ENCODE measurements at regions not wholly inside any gene's neighbourhood (a gene's known extent, or its start where the extent isn't known, plus 50 kb on each side); places are given as distances from the start of the nearest gene placed in this dataset.

- TF ChIP-seq POLR2A (IDR thresholded peaks at IDR 0.05) = no peak
- TF ChIP-seq CTCF (IDR thresholded peaks at IDR 0.05) = no peak
These were observed 690.5 kb upstream of the LRRN3 start for GRCh38 chr7:110400411-110400810.

Measured in thyroid gland (tissue), 4 donors.